NT2/D1 (cell line): ENCODE measurements at regions not wholly inside any gene's neighbourhood (a gene's known extent, or its start where the extent isn't known, plus 50 kb on each side); places are given as distances from the start of the nearest gene placed in this dataset.

Experiments used
- SUZ12 ChIP-seq: IDR thresholded peaks from 2 replicates; pipeline ENCODE4 v1.6.1; 2011; ENCODE audit not compliant: insufficient read length, insufficient read depth; ENCODE audit errors: extremely low read depth
- ZNF274 ChIP-seq: IDR thresholded peaks from 2 replicates; pipeline ENCODE4 v1.6.1; 2011; ENCODE audit warnings: mild to moderate bottlenecking, low read depth, low read length

- no peak for TF ChIP-seq ZNF274
- TF ChIP-seq SUZ12: no peak
These were observed 132.3 kb downstream of the APIP start for GRCh38 chr11:34783816-34784317.
